Ishikawa (cell line): ENCODE measurements at regions not wholly inside any gene's neighbourhood (a gene's known extent, or its start where the extent isn't known, plus 50 kb on each side); places are given as distances from the start of the nearest gene placed in this dataset.

Experiments used
- CEBPB ChIP-seq: IDR thresholded peaks from 2 replicates; pipeline ENCODE4 v1.6.1; 2012
- EGR1 ChIP-seq: IDR thresholded peaks from 2 replicates; pipeline ENCODE4 v1.6.1; 2012
- EP300 ChIP-seq: IDR thresholded peaks from 2 replicates; pipeline ENCODE4 v1.6.1; 2012; ENCODE audit warnings: borderline replicate concordance
- FOXM1 ChIP-seq: IDR thresholded peaks from 2 replicates; pipeline ENCODE4 v1.6.1; 2012; ENCODE audit warnings: low read depth, borderline replicate concordance
- MAX ChIP-seq: IDR thresholded peaks from 2 replicates; pipeline ENCODE4 v1.6.1; 2012
- NFIC ChIP-seq: IDR thresholded peaks from 2 replicates; pipeline ENCODE4 v1.6.1; 2012
- RAD21 ChIP-seq: IDR thresholded peaks from 2 replicates; pipeline ENCODE4 v1.6.1; 2012; ENCODE audit warnings: low read depth
- TAF1 ChIP-seq: IDR thresholded peaks from 2 replicates; pipeline ENCODE4 v1.6.1; 2012; ENCODE audit warnings: low read depth, mild to moderate bottlenecking
- TCF12 ChIP-seq: IDR thresholded peaks from 2 replicates; pipeline ENCODE4 v1.6.1; 2012; ENCODE audit warnings: low read depth
- YY1 ChIP-seq: IDR thresholded peaks from 2 replicates; pipeline ENCODE4 v1.6.1; 2012; ENCODE audit warnings: low read depth
- TF ChIP-seq, protein P1 (sequence below): IDR thresholded peaks from 2 replicates; pipeline ENCODE4 v1.6.1; 2012; ENCODE audit warnings: low read depth, mild to moderate bottlenecking

- TF ChIP-seq RAD21: no peak
- TF ChIP-seq CEBPB: no peak
- no peak for TF ChIP-seq MAX
- no peak for TF ChIP-seq TAF1
- TF ChIP-seq, protein P1, sequence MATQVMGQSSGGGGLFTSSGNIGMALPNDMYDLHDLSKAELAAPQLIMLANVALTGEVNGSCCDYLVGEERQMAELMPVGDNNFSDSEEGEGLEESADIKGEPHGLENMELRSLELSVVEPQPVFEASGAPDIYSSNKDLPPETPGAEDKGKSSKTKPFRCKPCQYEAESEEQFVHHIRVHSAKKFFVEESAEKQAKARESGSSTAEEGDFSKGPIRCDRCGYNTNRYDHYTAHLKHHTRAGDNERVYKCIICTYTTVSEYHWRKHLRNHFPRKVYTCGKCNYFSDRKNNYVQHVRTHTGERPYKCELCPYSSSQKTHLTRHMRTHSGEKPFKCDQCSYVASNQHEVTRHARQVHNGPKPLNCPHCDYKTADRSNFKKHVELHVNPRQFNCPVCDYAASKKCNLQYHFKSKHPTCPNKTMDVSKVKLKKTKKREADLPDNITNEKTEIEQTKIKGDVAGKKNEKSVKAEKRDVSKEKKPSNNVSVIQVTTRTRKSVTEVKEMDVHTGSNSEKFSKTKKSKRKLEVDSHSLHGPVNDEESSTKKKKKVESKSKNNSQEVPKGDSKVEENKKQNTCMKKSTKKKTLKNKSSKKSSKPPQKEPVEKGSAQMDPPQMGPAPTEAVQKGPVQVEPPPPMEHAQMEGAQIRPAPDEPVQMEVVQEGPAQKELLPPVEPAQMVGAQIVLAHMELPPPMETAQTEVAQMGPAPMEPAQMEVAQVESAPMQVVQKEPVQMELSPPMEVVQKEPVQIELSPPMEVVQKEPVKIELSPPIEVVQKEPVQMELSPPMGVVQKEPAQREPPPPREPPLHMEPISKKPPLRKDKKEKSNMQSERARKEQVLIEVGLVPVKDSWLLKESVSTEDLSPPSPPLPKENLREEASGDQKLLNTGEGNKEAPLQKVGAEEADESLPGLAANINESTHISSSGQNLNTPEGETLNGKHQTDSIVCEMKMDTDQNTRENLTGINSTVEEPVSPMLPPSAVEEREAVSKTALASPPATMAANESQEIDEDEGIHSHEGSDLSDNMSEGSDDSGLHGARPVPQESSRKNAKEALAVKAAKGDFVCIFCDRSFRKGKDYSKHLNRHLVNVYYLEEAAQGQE: no peak
- no peak for TF ChIP-seq EP300
- TF ChIP-seq NFIC: no peak
- TF ChIP-seq FOXM1: no peak
- TF ChIP-seq YY1: no peak
- TF ChIP-seq TCF12: no peak
- no peak for TF ChIP-seq EGR1
Measured at GRCh38 chr7:24082826-24083225, 201.2 kb upstream of the NPY start.
